Activated CD8-positive, alpha-beta memory T cell treated with anti-CD3 and anti-CD28 coated beads for 48 hours (primary cell): ENCODE measurements at regions not wholly inside any gene's neighbourhood (a gene's known extent, or its start where the extent isn't known, plus 50 kb on each side); places are given as distances from the start of the nearest gene placed in this dataset.
"Not testable (repeated sequence)": the region's sequence is repeated elsewhere in the genome, so short reads cannot be mapped to it uniquely, and the experiment has no call there.

ENCODE experiments used
- DNase-seq, 3 experiments: peaks; one replicate each; pipeline ENCODE4 v3.0.0-alpha.2; 2020; ENCODE audit warnings: low read depth in 2 of 3, low spot score in 2 of 3

- no peak for DNase-seq
Measured at GRCh38 chr20:11166712-11167111, 492.9 kb upstream of the JAG1 start.

- DNase-seq: no peak
Measured at GRCh38 chr20:11168026-11168425, 494.2 kb upstream of the JAG1 start.

GRCh38 chr20:11170025-11170424, 496.2 kb upstream of the JAG1 start:
- DNase-seq: no peak

GRCh38 chr20:11170565-11170964, 496.8 kb upstream of the JAG1 start:
- DNase-seq: no peak

- DNase-seq: no peak
Measured at GRCh38 chr20:11172881-11173280, 499.1 kb upstream of the JAG1 start.

- no peak for DNase-seq
Measured at GRCh38 chr20:11173916-11174315, 500.1 kb upstream of the JAG1 start.

- DNase-seq: no peak
Measured at GRCh38 chr20:11174861-11175260, 501.1 kb upstream of the JAG1 start.

- no peak for DNase-seq
Measured at GRCh38 chr20:11176431-11176830, 502.6 kb upstream of the JAG1 start.

GRCh38 chr20:11178946-11179654, 505.3 kb upstream of the JAG1 start:
- DNase-seq: no peak

GRCh38 chr20:11180186-11180585, 506.4 kb upstream of the JAG1 start:
- DNase-seq: no peak

- DNase-seq: not testable (repeated sequence)
Measured at GRCh38 chr20:11181129-11181528, 507.3 kb upstream of the JAG1 start.

GRCh38 chr20:11181966-11182365, 508.2 kb upstream of the JAG1 start:
- DNase-seq: no peak

- DNase-seq: no peak
Measured at GRCh38 chr20:11182720-11183119, 508.9 kb upstream of the JAG1 start.

GRCh38 chr20:11186301-11187008, 512.7 kb upstream of the JAG1 start:
- no peak for DNase-seq

GRCh38 chr20:11188843-11189603, 515.2 kb upstream of the JAG1 start:
- no peak for DNase-seq

GRCh38 chr20:11190741-11191140, 516.9 kb upstream of the JAG1 start:
- DNase-seq: no peak

- DNase-seq: no peak
Measured at GRCh38 chr20:11192106-11192505, 518.3 kb upstream of the JAG1 start.

- DNase-seq: no peak
Measured at GRCh38 chr20:11193241-11193640, 519.4 kb upstream of the JAG1 start.

- no peak for DNase-seq
Measured at GRCh38 chr20:11195169-11195568, 521.4 kb upstream of the JAG1 start.

- no peak for DNase-seq
Measured at GRCh38 chr20:11195899-11196558, 522.2 kb upstream of the JAG1 start.

- DNase-seq: no peak
Measured at GRCh38 chr20:11197851-11198250, 524.1 kb upstream of the JAG1 start.

GRCh38 chr20:11200423-11200822, 526.6 kb upstream of the JAG1 start:
- no peak for DNase-seq
